K562 (cell line): ENCODE measurements at regions not wholly inside any gene's neighbourhood (a gene's known extent, or its start where the extent isn't known, plus 50 kb on each side); places are given as distances from the start of the nearest gene placed in this dataset.

ENCODE experiments used
- ATAC-seq: fragments of 200-7000 bp; cut with Tn5 transposase; 3 replicates; pipeline ENCODE4 v1.9.1; 2020; ENCODE audit warnings: moderate library complexity
- BruUV-seq: library from RNA; stranded (reverse); fragments of 400-500 nt; replicated peaks from 2 replicates; lab custom pipeline; 2021; lab: Mats Ljungman, UMichigan
- CTCF ChIA-PET: fragments of 300-600 bp; formaldehyde crosslinking; extraction: SDS; loops from one replicate; lab custom pipeline; 2021; ENCODE audit warnings: low intra/inter-chr PET ratio; lab: Yijun Ruan, JAX
- POLR2A ChIA-PET: fragments of 300-600, 350-650 bp; sonication (Branson Sonifier 250); formaldehyde crosslinking; extraction: SDS; loops from one replicate; lab custom pipeline; 2021; ENCODE audit warnings: antibody characterized with exemption, inconsistent platforms; lab: Yijun Ruan, JAX
- DNase-seq, 4 experiments: peaks; one replicate each; pipeline versions ENCODE4 v3.0.0 to v3.0.0-alpha.2; 2011 to 2018; ENCODE audit warnings: low spot score in 3 of 4, mixed read lengths in 3 of 4; ENCODE audit errors: extremely low read depth in 1 of 4
- FAIRE-seq: peaks from 2 replicates; lab custom pipeline; 2011; peaks lifted over from hg19 to GRCh38; lab: Jason Lieb, UNC
- H2AFZ ChIP-seq: 2 replicates; pipeline ENCODE4 v1.6.0; 2011; ENCODE audit warnings: low read depth, low read length, control low read depth, inconsistent platforms
- H3K27ac ChIP-seq: fragments of 200-600 bp; 3 replicates; pipeline ENCODE4 v1.8.0; 2011; ENCODE audit warnings: low read depth, mild to moderate bottlenecking, control low read depth, inconsistent platforms, low read length, moderate library complexity, mixed read lengths; ENCODE audit errors: extremely low read depth
- H3K27me3 ChIP-seq, 2 experiments: fragments of 300-600 bp in 1 of 2; 2 replicates in 1 of 2; 3 replicates in 1 of 2; pipeline versions ENCODE4 v1.6.0 to v1.8.0; 2011; ENCODE audit warnings: inconsistent platforms in 2 of 2, low read length in 2 of 2, mild to moderate bottlenecking in 1 of 2, mixed read lengths in 1 of 2, moderate library complexity in 1 of 2; ENCODE audit not compliant: control insufficient read depth in 2 of 2, insufficient read depth in 2 of 2
- H3K36me3 ChIP-seq: fragments of 300-600 bp; 3 replicates; pipeline ENCODE4 v1.8.0; 2011; ENCODE audit warnings: mild to moderate bottlenecking, low read length, inconsistent platforms; ENCODE audit not compliant: control insufficient read depth, insufficient read depth
- H3K4me1 ChIP-seq, 2 experiments: fragments of 200-600 bp in 1 of 2; replicated peaks in 1 of 2; 2 replicates in 1 of 2; 3 replicates in 1 of 2; pipeline versions ENCODE4 v1.5.1 to v1.8.0; 2011; ENCODE audit warnings: inconsistent platforms in 2 of 2, low read length in 2 of 2, mild to moderate bottlenecking in 1 of 2, mixed read lengths in 1 of 2, moderate library complexity in 1 of 2; ENCODE audit not compliant: control insufficient read depth in 2 of 2, insufficient read depth in 2 of 2
- H3K4me2 ChIP-seq: 2 replicates; pipeline ENCODE4 v1.6.1; 2011; ENCODE audit warnings: low read length, control low read depth, inconsistent platforms, mixed read lengths; ENCODE audit not compliant: insufficient read depth
- H3K4me3 ChIP-seq: fragments of 200-600 bp; sonication (generic), shearing (Covaris generic); 2 replicates; pipeline ENCODE4 v1.5.1; 2016; ENCODE audit warnings: control low read depth, inconsistent platforms
- H3K79me2 ChIP-seq: fragments of 200-600 bp; 3 replicates; pipeline ENCODE4 v1.8.0; 2011; ENCODE audit warnings: low read length, inconsistent platforms; ENCODE audit not compliant: control insufficient read depth, insufficient read depth
- H3K9ac ChIP-seq, 2 experiments: 2 replicates each; pipeline versions ENCODE4 v1.6.0 to v1.6.1; 2011; ENCODE audit warnings: low read depth in 2 of 2, low read length in 2 of 2, control low read depth in 1 of 2, inconsistent platforms in 1 of 2, mild to moderate bottlenecking in 1 of 2, mixed read lengths in 1 of 2; ENCODE audit not compliant: insufficient read depth in 1 of 2
- H3K9me1 ChIP-seq: one replicate; pipeline ENCODE4 v1.6.0; 2011; ENCODE audit warnings: inconsistent platforms, mild to moderate bottlenecking, low read length, moderate library complexity; ENCODE audit not compliant: control insufficient read depth, insufficient read depth
- H3K9me3 ChIP-seq: replicated peaks from 2 replicates; pipeline ENCODE4 v1.5.1; 2011; ENCODE audit warnings: low read depth, low read length, inconsistent platforms; ENCODE audit not compliant: control insufficient read depth, insufficient read depth
- H4K20me1 ChIP-seq: replicated peaks from 2 replicates; pipeline ENCODE4 v1.6.1; 2011; ENCODE audit warnings: low read length, inconsistent platforms, mixed read lengths; ENCODE audit not compliant: control insufficient read depth, insufficient read depth
- ARID2 ChIP-seq: fragments of 450-650 bp; IDR thresholded peaks from 2 replicates; pipeline ENCODE4 v1.6.1; 2017; ENCODE audit warnings: antibody characterized with exemption, mild to moderate bottlenecking
- BRD9 ChIP-seq: fragments of 450-650 bp; IDR thresholded peaks from 2 replicates; pipeline ENCODE4 v1.6.1; 2018; ENCODE audit warnings: low read depth; ENCODE audit not compliant: partially characterized antibody
- CBFB ChIP-seq: sonication (generic); formaldehyde crosslinking; IDR thresholded peaks from 2 replicates; pipeline ENCODE4 v1.4.0; 2020; ENCODE audit warnings: mild to moderate bottlenecking, missing genetic modification reagents
- ERF ChIP-seq: fragments of 450-650 bp; formaldehyde crosslinking; IDR thresholded peaks from 2 replicates; pipeline ENCODE4 v1.4.0; 2020; ENCODE audit warnings: mild to moderate bottlenecking, mixed read lengths
- KDM5B ChIP-seq: fragments of 200-600 bp; sonication (generic); IDR thresholded peaks from 2 replicates; pipeline ENCODE4 v1.6.1; 2012; ENCODE audit warnings: low read depth, mild to moderate bottlenecking, moderate library complexity, low read length, control low read depth, inconsistent platforms; ENCODE audit not compliant: insufficient replicate concordance
- NFE2L1 ChIP-seq: fragments of 450-650 bp; IDR thresholded peaks from 2 replicates; pipeline ENCODE4 v1.6.1; 2016; ENCODE audit warnings: missing genetic modification characterization, low read depth, mild to moderate bottlenecking, missing compliant biosample characterization, moderate library complexity, borderline replicate concordance
- PRMT5 ChIP-seq: sonication (generic); formaldehyde crosslinking; IDR thresholded peaks from 2 replicates; pipeline ENCODE4 v1.5.0; 2020; ENCODE audit warnings: missing genetic modification reagents
- WHSC1 ChIP-seq: IDR thresholded peaks from one replicate; pipeline ENCODE4 v1.6.1; 2012; ENCODE audit warnings: low read length, control low read depth, inconsistent platforms
- ZNF408 ChIP-seq: fragments of 250-450 bp; sonication (Bioruptor Pico); IDR thresholded peaks from 2 replicates; pipeline ENCODE4 v1.4.0; 2020; ENCODE audit warnings: low read depth, mild to moderate bottlenecking, moderate library complexity
- ZNF830 ChIP-seq: fragments of 250-450 bp; sonication (Bioruptor Pico); IDR thresholded peaks from 2 replicates; pipeline ENCODE4 v1.5.0; 2021; ENCODE audit warnings: mild to moderate bottlenecking
- WGBS: fragments of 100-300 bp; shearing (Covaris generic); methylation state at CpG from one replicate; pipeline ENCODE4 v1.1.6; 2016; ENCODE audit warnings: low coverage, mixed read lengths; ENCODE audit not compliant: insufficient coverage; ENCODE audit errors: missing lambda C conversion rate; 5-methylcytosine and 5-hydroxymethylcytosine counted together
- in situ Hi-C: fragments of 300-500 bp; cut with MboI; formaldehyde crosslinking; loops from 4 replicates; pipeline ENCODE4 v1.15.0; 2018; ENCODE audit warnings: inconsistent platforms, mixed read lengths
- intact Hi-C: fragments of 100-400 bp; cut with micrococcal nuclease; formaldehyde crosslinking; loops from 2 replicates; pipeline ENCODE4 v1.14.2; 2022
- TF ChIP-seq, protein P1 (sequence below), 2 experiments: fragments of 450-650 bp in 1 of 2; sonication (generic) in 1 of 2; formaldehyde crosslinking; conservative IDR thresholded peaks; 2 replicates each; pipeline versions ENCODE4 v1.4.0 to v1.8.1; 2020 to 2022; ENCODE audit warnings: mild to moderate bottlenecking in 1 of 2, missing genetic modification reagents in 1 of 2
- TF ChIP-seq, protein P2 (sequence below), 2 experiments: fragments of 450-650 bp; IDR thresholded peaks; 2 replicates each; pipeline ENCODE4 v1.6.1; 2016
- TF ChIP-seq, protein P3 (sequence below): fragments of 450-650 bp; IDR thresholded peaks from 2 replicates; pipeline ENCODE4 v1.6.1; 2018; ENCODE audit warnings: mild to moderate bottlenecking, low read depth; ENCODE audit not compliant: partially characterized antibody

GRCh38 chr10:56622335-56622973 lies 261.4 kb upstream of the ZWINT start:
- 0% methylated on average over 2 of the region's 2 CpGs for WGBS
- H3K4me2 ChIP-seq: no peak overlapping the region
- H3K27ac ChIP-seq: no peak overlapping the region
- no peak for ATAC-seq
- ChIA-PET CTCF (no interaction called here), POLR2A (no interaction called here)
- H2AFZ ChIP-seq: no peak overlapping the region
- H3K4me3 ChIP-seq: no peak overlapping the region
- H3K79me2 ChIP-seq: no peaks in the 10 kb centered on the region
- DNase-seq: no peak
- intact Hi-C loops: no loop called here
- no peaks in the 10 kb centered on the region; the same call in 1 of the 2 replicates for H3K9me3 ChIP-seq
- FAIRE-seq: no peak
- TF ChIP-seq WHSC1: no peak
- no peak for TF ChIP-seq NFE2L1 (tag)
- TF ChIP-seq, protein P1, sequence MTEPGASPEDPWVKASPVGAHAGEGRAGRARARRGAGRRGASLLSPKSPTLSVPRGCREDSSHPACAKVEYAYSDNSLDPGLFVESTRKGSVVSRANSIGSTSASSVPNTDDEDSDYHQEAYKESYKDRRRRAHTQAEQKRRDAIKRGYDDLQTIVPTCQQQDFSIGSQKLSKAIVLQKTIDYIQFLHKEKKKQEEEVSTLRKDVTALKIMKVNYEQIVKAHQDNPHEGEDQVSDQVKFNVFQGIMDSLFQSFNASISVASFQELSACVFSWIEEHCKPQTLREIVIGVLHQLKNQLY (CRISPR knock-in tag; conservative IDR thresholded peaks at IDR 0.05): no peak
- no peak for TF ChIP-seq CBFB
- TF ChIP-seq, all 486 proteins: peak for 0
- no peaks in the 10 kb centered on the region for H3K9me1 ChIP-seq
- H3K9ac ChIP-seq: no peak overlapping the region
- H3K36me3 ChIP-seq: no peaks in the 10 kb centered on the region
- BruUV-seq: no TSS peak
- no peaks in the 10 kb centered on the region for H4K20me1 ChIP-seq
- in situ Hi-C loops: no loop called here
- no peaks in the 10 kb centered on the region for H3K4me1 ChIP-seq
- H3K27me3 ChIP-seq: no peaks in the 10 kb centered on the region

DNA sequence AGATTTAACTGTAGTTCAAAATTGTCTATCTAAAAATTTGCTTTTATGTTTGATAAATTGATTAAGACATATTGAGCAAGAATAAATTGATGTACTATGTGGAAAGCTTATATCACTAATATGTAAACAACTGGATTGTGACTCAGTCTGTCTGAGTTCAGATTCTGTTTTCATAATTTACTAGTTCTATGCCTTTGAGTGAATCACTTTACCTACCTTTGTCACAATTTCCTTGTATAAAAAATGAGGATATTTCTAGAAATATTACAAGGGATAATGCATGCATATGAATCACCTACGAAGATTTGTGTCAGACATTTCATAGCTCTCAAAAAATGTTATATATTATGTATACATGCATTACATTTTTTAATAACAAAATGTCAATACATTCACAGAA lies 245.1 kb upstream of the ZWINT start:
- Histone ChIP-seq H3K4me1 (no peaks in the 10 kb centered on the region), H3K4me2 (no peak overlapping the region), H4K20me1 (no peaks in the 10 kb centered on the region), H2AFZ (no peak overlapping the region), H3K4me3 (no peak overlapping the region), H3K9ac (no peak overlapping the region), H3K9me3 (no peaks in the 10 kb centered on the region), H3K27ac (no peak overlapping the region), H3K9me1 (no peaks in the 10 kb centered on the region), H3K36me3 (no peaks in the 10 kb centered on the region), H3K79me2 (no peaks in the 10 kb centered on the region), H3K27me3 (no peaks in the 10 kb centered on the region)
- FAIRE-seq (no peak), ATAC-seq (no peak), DNase-seq (no peak)
- intact Hi-C loops (no loop called here), in situ Hi-C loops (no loop called here)
- CTCF ChIA-PET: no interaction called here
- POLR2A ChIA-PET: no interaction called here
- 0% methylated on average over 1 of the region's 1 CpG for whole genome bisulfite sequencing
- BruUV-seq: no TSS peak
- no peak for TF ChIP-seq ERF
- no peak for TF ChIP-seq ZNF830 (CRISPR knock-in tag)
- TF ChIP-seq ARID2: no peak
- TF ChIP-seq, protein P2, sequence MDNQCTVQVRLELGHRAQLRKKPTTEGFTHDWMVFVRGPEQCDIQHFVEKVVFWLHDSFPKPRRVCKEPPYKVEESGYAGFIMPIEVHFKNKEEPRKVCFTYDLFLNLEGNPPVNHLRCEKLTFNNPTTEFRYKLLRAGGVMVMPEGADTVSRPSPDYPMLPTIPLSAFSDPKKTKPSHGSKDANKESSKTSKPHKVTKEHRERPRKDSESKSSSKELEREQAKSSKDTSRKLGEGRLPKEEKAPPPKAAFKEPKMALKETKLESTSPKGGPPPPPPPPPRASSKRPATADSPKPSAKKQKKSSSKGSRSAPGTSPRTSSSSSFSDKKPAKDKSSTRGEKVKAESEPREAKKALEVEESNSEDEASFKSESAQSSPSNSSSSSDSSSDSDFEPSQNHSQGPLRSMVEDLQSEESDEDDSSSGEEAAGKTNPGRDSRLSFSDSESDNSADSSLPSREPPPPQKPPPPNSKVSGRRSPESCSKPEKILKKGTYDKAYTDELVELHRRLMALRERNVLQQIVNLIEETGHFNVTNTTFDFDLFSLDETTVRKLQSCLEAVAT (IDR thresholded peaks at IDR 0.05): no peak
- no peak for TF ChIP-seq BRD9
- no peak for TF ChIP-seq PRMT5 (CRISPR knock-in tag)
- TF ChIP-seq KDM5B: no peak
- no peak for TF ChIP-seq ZNF408 (CRISPR knock-in tag)
- TF ChIP-seq, protein P3, sequence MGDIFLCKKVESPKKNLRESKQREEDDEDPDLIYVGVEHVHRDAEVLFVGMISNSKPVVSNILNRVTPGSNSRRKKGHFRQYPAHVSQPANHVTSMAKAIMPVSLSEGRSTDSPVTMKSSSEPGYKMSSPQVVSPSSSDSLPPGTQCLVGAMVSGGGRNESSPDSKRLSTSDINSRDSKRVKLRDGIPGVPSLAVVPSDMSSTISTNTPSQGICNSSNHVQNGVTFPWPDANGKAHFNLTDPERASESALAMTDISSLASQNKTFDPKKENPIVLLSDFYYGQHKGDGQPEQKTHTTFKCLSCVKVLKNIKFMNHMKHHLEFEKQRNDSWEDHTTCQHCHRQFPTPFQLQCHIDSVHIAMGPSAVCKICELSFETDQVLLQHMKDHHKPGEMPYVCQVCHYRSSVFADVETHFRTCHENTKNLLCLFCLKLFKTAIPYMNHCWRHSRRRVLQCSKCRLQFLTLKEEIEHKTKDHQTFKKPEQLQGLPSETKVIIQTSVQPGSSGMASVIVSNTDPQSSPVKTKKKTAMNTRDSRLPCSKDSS: no peak
